ENCODE measurements at regions not wholly inside any gene's neighbourhood (a gene's known extent, or its start where the extent isn't known, plus 50 kb on each side); places are given as distances from the start of the nearest gene placed in this dataset.

DNA sequence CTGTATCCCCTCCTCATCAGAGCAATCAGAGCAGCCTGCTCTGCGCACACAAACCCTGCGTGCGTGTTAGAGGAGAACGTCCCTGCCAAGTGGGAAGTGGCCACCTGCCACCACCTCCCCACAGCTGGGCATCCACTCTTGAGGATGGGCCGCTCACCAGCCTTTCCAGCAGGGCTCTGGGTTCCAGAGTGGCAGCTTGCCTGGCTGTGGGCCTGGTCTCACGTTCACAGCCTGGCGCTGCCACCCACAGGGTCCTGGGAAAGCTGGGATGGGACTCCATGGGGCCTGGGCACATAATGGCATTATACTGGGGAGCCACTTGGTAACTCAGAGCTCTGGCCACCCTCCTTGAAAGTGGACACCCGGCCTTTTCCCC lies 151.1 kb upstream of the PPP2R2D start:
- H3K4me1 ChIP-seq (ENCODE audit: insufficient read depth, low read length): no peaks in the 10 kb centered on the region
- H3K4me2 ChIP-seq (ENCODE audit: low read length): no peak overlapping the region
- intact Hi-C loops (cut with micrococcal nuclease): no loop called here
- H3K4me3 ChIP-seq (ENCODE audit: low read length): no peak overlapping the region
- CTCF ChIA-PET: no interaction called here
- no peaks in the 10 kb centered on the region for H3F3A ChIP-seq (ENCODE audit: low read length, unreplicated experiment)
- H3K27ac ChIP-seq (ENCODE audit: low read length): no peak overlapping the region
- no peak for DNase-seq
- H3K27me3 ChIP-seq (ENCODE audit: low read length): peaks cover 23% of the 10 kb centered on the region
- H4K20me1 ChIP-seq (ENCODE audit: low read length): no peaks in the 10 kb centered on the region
- no peak for TF ChIP-seq EZH2phosphoT487 (IDR thresholded peaks at IDR 0.05; ENCODE audit: borderline replicate concordance, low read length)
- TF ChIP-seq, protein P1, sequence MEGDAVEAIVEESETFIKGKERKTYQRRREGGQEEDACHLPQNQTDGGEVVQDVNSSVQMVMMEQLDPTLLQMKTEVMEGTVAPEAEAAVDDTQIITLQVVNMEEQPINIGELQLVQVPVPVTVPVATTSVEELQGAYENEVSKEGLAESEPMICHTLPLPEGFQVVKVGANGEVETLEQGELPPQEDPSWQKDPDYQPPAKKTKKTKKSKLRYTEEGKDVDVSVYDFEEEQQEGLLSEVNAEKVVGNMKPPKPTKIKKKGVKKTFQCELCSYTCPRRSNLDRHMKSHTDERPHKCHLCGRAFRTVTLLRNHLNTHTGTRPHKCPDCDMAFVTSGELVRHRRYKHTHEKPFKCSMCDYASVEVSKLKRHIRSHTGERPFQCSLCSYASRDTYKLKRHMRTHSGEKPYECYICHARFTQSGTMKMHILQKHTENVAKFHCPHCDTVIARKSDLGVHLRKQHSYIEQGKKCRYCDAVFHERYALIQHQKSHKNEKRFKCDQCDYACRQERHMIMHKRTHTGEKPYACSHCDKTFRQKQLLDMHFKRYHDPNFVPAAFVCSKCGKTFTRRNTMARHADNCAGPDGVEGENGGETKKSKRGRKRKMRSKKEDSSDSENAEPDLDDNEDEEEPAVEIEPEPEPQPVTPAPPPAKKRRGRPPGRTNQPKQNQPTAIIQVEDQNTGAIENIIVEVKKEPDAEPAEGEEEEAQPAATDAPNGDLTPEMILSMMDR (conservative IDR thresholded peaks at IDR 0.05; ENCODE audit: low read depth, low read length): no peak
- TF ChIP-seq EZH2 (IDR thresholded peaks at IDR 0.05; ENCODE audit: low read length, unreplicated experiment): no peak
- no peak overlapping the region for H2AFZ ChIP-seq (ENCODE audit: low read length)
- no peaks in the 10 kb centered on the region for H3K9me3 ChIP-seq (ENCODE audit: low read length)
- H3K9ac ChIP-seq (ENCODE audit: low read length): no peak overlapping the region
- no peaks in the 10 kb centered on the region for H3K36me3 ChIP-seq (ENCODE audit: low read depth, low read length)
- POLR2A ChIA-PET (ENCODE audit: unreplicated experiment): no interaction called here
- no TSS peak for BruUV-seq (replicated peaks)
- no peaks in the 10 kb centered on the region for H3K9me2 ChIP-seq (replicated peaks; ENCODE audit: low read length)
- no peaks in the 10 kb centered on the region for H3K79me2 ChIP-seq (ENCODE audit: low read length)
- ATAC-seq: no peak

DNA sequence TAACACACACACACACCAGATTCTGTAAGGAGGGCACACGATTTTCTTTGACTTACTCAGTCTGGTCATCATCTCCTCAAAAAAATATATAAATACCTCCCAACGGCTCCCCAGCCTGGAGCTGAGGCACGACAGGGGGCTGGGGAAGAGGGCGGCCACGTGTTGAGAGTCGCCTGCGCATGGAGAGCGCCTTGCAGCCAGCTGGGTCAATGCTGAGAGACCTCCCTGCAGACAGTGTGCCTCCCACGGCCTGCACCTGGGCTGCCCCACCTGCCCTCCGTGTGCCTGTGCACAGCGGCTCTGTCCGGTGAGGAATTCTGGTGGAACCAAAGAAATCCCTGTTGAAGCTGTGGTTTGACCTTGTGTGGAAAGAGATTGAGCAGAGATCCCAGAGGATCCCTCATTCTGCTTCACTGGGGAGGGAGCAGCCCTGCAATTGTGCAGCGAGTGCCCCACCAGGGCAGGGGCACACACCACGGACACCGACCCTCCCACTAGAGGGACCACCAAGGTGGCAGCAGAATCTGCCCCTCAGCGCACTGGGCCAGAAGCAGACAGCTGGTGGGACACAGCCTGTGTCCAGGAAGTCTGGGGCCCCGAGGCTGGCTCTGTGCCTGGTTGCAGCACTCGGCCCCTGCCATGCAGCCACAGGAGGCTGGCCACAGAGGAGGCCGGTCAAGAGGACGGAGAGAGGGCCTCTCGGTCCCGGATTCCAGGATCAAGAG lies 150.5 kb upstream of the PPP2R2D start:
- Histone ChIP-seq H2AFZ (ENCODE audit: low read length) (no peak overlapping the region), H3K79me2 (ENCODE audit: low read length) (no peaks in the 10 kb centered on the region), H3K9me3 (ENCODE audit: low read length) (no peaks in the 10 kb centered on the region), H3K4me3 (ENCODE audit: low read length) (no peak overlapping the region), H3K9ac (ENCODE audit: low read length) (no peak overlapping the region), H3K4me1 (ENCODE audit: insufficient read depth, low read length) (no peaks in the 10 kb centered on the region), H3K27me3 (ENCODE audit: low read length) (peaks cover 18% of the 10 kb centered on the region; the same call in 1 of the 2 replicates), H3K36me3 (ENCODE audit: low read depth, low read length) (no peaks in the 10 kb centered on the region), H3K9me2 (replicated peaks; ENCODE audit: low read length) (no peaks in the 10 kb centered on the region), H3F3A (ENCODE audit: low read length, unreplicated experiment) (no peaks in the 10 kb centered on the region), H4K20me1 (ENCODE audit: low read length) (no peaks in the 10 kb centered on the region), H3K4me2 (ENCODE audit: low read length) (no peak overlapping the region), H3K27ac (ENCODE audit: low read length) (no peak overlapping the region)
- TF ChIP-seq, protein P1 (conservative IDR thresholded peaks at IDR 0.05; ENCODE audit: low read depth, low read length): no peak
- TF ChIP-seq EZH2phosphoT487 (IDR thresholded peaks at IDR 0.05; ENCODE audit: borderline replicate concordance, low read length): no peak
- TF ChIP-seq EZH2 (IDR thresholded peaks at IDR 0.05; ENCODE audit: low read length, unreplicated experiment): no peak
- DNase-seq (no peak), ATAC-seq (no peak)
- ChIA-PET POLR2A (ENCODE audit: unreplicated experiment) (no interaction called here), CTCF (no interaction called here)
- BruUV-seq (replicated peaks): no TSS peak
- intact Hi-C loops (cut with micrococcal nuclease): no loop called here

DNA sequence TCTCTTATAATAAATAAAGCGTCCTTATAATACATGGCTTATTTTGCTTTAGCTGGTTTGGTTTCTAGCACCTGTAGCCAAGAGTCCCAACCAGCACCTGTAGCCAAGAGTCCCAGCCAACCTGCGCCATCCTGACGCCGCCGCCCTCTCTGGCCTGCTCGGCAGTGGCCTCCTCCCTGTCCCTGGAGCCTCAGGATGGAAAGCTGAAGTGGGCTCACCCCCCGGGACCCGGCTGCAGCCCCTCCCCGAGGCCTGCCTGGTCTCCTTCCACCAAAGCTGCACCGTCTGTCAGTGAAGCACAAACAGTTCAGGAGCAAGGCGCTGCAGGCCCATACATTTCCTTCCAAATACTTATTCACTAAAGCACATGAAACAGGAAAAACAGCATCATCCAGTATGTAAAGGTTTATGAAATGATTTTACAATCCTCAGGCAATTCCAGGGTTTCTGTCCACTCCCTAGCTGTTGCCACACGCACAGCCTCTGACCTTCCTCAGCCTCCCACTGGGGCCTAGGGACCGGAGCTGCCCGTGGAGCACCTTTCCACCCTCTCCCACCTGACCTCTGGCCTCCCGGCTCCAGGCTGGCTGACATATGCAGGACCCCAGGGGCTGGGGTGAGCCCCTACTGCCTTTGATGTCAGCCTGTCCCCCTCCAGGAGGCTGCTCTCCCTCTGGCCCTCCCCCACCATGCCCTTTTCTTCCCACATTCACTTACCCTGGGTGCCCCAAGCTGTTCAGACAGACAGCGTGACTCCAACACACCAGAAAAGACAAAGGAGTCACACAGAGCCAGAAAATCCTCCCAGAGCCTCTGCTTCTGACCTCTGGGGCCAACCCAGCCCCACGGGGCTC lies 149.6 kb upstream of the PPP2R2D start:
- TF ChIP-seq EZH2 (IDR thresholded peaks at IDR 0.05; ENCODE audit: low read length, unreplicated experiment): no peak
- TF ChIP-seq, protein P1 (conservative IDR thresholded peaks at IDR 0.05; ENCODE audit: low read depth, low read length): no peak
- no peak for TF ChIP-seq EZH2phosphoT487 (IDR thresholded peaks at IDR 0.05; ENCODE audit: borderline replicate concordance, low read length)
- H3K27me3 ChIP-seq (ENCODE audit: low read length): peaks cover 14% of the 10 kb centered on the region; the same call in 1 of the 2 replicates
- POLR2A ChIA-PET (ENCODE audit: unreplicated experiment): no interaction called here
- no peak overlapping the region for H3K4me3 ChIP-seq (ENCODE audit: low read length)
- no peak overlapping the region for H3K4me2 ChIP-seq (ENCODE audit: low read length)
- H2AFZ ChIP-seq (ENCODE audit: low read length): no peak overlapping the region
- no peaks in the 10 kb centered on the region for H4K20me1 ChIP-seq (ENCODE audit: low read length)
- H3K9me2 ChIP-seq (replicated peaks; ENCODE audit: low read length): no peaks in the 10 kb centered on the region
- no peaks in the 10 kb centered on the region for H3K9me3 ChIP-seq (ENCODE audit: low read length)
- DNase-seq (no peak), ATAC-seq (no peak)
- H3K9ac ChIP-seq (ENCODE audit: low read length): no peak overlapping the region
- H3K4me1 ChIP-seq (ENCODE audit: insufficient read depth, low read length): no peaks in the 10 kb centered on the region
- no peaks in the 10 kb centered on the region for H3F3A ChIP-seq (ENCODE audit: low read length, unreplicated experiment)
- CTCF ChIA-PET: no interaction called here
- BruUV-seq (replicated peaks): no TSS peak
- no peaks in the 10 kb centered on the region for H3K79me2 ChIP-seq (ENCODE audit: low read length)
- no peak overlapping the region for H3K27ac ChIP-seq (ENCODE audit: low read length)
- intact Hi-C loops (cut with micrococcal nuclease): no loop called here
- no peaks in the 10 kb centered on the region for H3K36me3 ChIP-seq (ENCODE audit: low read depth, low read length)
